ENCODE measurements at regions not wholly inside any gene's neighbourhood (a gene's known extent, or its start where the extent isn't known, plus 50 kb on each side); places are given as distances from the start of the nearest gene placed in this dataset.

- 84 to 89% (median 86%) methylated on average over 3 of the region's 3 CpGs for WGBS, 3 donors
Measured at GRCh38 chr5:51208296-51208695, 175.0 kb upstream of the ISL1 start.

GRCh38 chr5:51214746-51215145 is 168.5 kb upstream of the ISL1 start:
- H3K4me1 ChIP-seq: no peaks in the 10 kb centered on the region
- H3K9me3 ChIP-seq: no peaks in the 10 kb centered on the region
- intact Hi-C loops (cut with DNase I): no loop called here
- H3K4me3 ChIP-seq: no peak overlapping the region
- no peaks in the 10 kb centered on the region for H3K36me3 ChIP-seq (ENCODE audit: insufficient read depth in 1 of 2, low read depth in 1 of 2)
- no peak overlapping the region for H3K27ac ChIP-seq
- no peak for ATAC-seq
- no peak for TF ChIP-seq CTCF (IDR thresholded peaks at IDR 0.05)
- WGBS, 3 donors: 29 to 50% (median 38%) methylated on average over 1 of the region's 1 CpG
- no peaks in the 10 kb centered on the region for H3K27me3 ChIP-seq (ENCODE audit: insufficient read depth in 3 of 3, low read length in 2 of 3)
- DNase-seq: no peak

More at GRCh38 chr5:51208296-51208695, 175.0 kb upstream of the ISL1 start:
- no peaks in the 10 kb centered on the region for H3K4me1 ChIP-seq
- H3K36me3 ChIP-seq (ENCODE audit: insufficient read depth in 1 of 2, low read depth in 1 of 2): no peaks in the 10 kb centered on the region
- no peaks in the 10 kb centered on the region for H3K9me3 ChIP-seq
- H3K27me3 ChIP-seq (ENCODE audit: insufficient read depth in 3 of 3, low read length in 2 of 3): no peaks in the 10 kb centered on the region
- no peak overlapping the region for H3K4me3 ChIP-seq
- ATAC-seq (no peak), DNase-seq (no peak)
- intact Hi-C loops (cut with DNase I): no loop called here
- no peak overlapping the region for H3K27ac ChIP-seq
- no peak for TF ChIP-seq CTCF (IDR thresholded peaks at IDR 0.05)

- no peaks in the 10 kb centered on the region for H3K36me3 ChIP-seq (ENCODE audit: insufficient read depth in 1 of 2, low read depth in 1 of 2)
- intact Hi-C loops (cut with DNase I): no loop called here
- DNase-seq: no peak
- H3K9me3 ChIP-seq: no peaks in the 10 kb centered on the region
- H3K4me1 ChIP-seq: no peaks in the 10 kb centered on the region
- no peak for ATAC-seq
- H3K4me3 ChIP-seq: no peak overlapping the region
- no peak for TF ChIP-seq CTCF (IDR thresholded peaks at IDR 0.05)
- no peaks in the 10 kb centered on the region for H3K27me3 ChIP-seq (ENCODE audit: insufficient read depth in 3 of 3, low read length in 2 of 3)
- no peak overlapping the region for H3K27ac ChIP-seq
- 8 to 9% (median 8%) methylated on average over 4 of the region's 4 CpGs for WGBS, 3 donors
Measured at GRCh38 chr5:51225789-51226742, 157.2 kb upstream of the ISL1 start.

- Histone ChIP-seq H3K4me3 (no peak overlapping the region), H3K9me3 (no peaks in the 10 kb centered on the region), H3K4me1 (no peaks in the 10 kb centered on the region), H3K27me3 (ENCODE audit: insufficient read depth in 3 of 3, low read length in 2 of 3) (no peaks in the 10 kb centered on the region), H3K27ac (no peak overlapping the region), H3K36me3 (ENCODE audit: insufficient read depth in 1 of 2, low read depth in 1 of 2) (no peaks in the 10 kb centered on the region)
- DNase-seq (no peak), ATAC-seq (no peak)
- intact Hi-C loops (cut with DNase I): no loop called here
- WGBS, 3 donors: 31 to 42% (median 35%) methylated on average over 5 of the region's 5 CpGs
- no peak for TF ChIP-seq CTCF (IDR thresholded peaks at IDR 0.05)
Measured at GRCh38 chr5:51227963-51228470, 155.2 kb upstream of the ISL1 start.
